ENCODE measurements at regions not wholly inside any gene's neighbourhood (a gene's known extent, or its start where the extent isn't known, plus 50 kb on each side); places are given as distances from the start of the nearest gene placed in this dataset.

DNA sequence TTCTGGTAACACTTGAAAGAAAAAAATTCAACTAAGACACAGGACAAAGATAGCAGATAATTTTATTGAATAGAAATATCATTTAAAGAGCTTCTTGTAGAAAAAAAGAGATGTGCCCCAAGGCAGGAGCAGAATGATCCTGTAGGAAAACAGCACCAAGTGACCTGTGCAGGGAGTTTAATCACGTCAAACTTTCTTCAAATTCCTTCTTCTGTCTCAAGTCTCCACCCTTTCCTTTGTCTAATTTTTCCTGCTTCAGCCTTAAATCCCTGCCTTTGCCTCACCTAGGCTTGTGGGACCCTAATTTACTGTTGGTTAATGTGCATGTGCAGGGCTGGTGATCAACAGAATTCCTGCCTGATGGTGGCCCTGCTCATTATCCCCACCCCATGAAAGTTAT is 481.4 kb downstream of the IPMK start (continued):
- TF ChIP-seq, protein P1, sequence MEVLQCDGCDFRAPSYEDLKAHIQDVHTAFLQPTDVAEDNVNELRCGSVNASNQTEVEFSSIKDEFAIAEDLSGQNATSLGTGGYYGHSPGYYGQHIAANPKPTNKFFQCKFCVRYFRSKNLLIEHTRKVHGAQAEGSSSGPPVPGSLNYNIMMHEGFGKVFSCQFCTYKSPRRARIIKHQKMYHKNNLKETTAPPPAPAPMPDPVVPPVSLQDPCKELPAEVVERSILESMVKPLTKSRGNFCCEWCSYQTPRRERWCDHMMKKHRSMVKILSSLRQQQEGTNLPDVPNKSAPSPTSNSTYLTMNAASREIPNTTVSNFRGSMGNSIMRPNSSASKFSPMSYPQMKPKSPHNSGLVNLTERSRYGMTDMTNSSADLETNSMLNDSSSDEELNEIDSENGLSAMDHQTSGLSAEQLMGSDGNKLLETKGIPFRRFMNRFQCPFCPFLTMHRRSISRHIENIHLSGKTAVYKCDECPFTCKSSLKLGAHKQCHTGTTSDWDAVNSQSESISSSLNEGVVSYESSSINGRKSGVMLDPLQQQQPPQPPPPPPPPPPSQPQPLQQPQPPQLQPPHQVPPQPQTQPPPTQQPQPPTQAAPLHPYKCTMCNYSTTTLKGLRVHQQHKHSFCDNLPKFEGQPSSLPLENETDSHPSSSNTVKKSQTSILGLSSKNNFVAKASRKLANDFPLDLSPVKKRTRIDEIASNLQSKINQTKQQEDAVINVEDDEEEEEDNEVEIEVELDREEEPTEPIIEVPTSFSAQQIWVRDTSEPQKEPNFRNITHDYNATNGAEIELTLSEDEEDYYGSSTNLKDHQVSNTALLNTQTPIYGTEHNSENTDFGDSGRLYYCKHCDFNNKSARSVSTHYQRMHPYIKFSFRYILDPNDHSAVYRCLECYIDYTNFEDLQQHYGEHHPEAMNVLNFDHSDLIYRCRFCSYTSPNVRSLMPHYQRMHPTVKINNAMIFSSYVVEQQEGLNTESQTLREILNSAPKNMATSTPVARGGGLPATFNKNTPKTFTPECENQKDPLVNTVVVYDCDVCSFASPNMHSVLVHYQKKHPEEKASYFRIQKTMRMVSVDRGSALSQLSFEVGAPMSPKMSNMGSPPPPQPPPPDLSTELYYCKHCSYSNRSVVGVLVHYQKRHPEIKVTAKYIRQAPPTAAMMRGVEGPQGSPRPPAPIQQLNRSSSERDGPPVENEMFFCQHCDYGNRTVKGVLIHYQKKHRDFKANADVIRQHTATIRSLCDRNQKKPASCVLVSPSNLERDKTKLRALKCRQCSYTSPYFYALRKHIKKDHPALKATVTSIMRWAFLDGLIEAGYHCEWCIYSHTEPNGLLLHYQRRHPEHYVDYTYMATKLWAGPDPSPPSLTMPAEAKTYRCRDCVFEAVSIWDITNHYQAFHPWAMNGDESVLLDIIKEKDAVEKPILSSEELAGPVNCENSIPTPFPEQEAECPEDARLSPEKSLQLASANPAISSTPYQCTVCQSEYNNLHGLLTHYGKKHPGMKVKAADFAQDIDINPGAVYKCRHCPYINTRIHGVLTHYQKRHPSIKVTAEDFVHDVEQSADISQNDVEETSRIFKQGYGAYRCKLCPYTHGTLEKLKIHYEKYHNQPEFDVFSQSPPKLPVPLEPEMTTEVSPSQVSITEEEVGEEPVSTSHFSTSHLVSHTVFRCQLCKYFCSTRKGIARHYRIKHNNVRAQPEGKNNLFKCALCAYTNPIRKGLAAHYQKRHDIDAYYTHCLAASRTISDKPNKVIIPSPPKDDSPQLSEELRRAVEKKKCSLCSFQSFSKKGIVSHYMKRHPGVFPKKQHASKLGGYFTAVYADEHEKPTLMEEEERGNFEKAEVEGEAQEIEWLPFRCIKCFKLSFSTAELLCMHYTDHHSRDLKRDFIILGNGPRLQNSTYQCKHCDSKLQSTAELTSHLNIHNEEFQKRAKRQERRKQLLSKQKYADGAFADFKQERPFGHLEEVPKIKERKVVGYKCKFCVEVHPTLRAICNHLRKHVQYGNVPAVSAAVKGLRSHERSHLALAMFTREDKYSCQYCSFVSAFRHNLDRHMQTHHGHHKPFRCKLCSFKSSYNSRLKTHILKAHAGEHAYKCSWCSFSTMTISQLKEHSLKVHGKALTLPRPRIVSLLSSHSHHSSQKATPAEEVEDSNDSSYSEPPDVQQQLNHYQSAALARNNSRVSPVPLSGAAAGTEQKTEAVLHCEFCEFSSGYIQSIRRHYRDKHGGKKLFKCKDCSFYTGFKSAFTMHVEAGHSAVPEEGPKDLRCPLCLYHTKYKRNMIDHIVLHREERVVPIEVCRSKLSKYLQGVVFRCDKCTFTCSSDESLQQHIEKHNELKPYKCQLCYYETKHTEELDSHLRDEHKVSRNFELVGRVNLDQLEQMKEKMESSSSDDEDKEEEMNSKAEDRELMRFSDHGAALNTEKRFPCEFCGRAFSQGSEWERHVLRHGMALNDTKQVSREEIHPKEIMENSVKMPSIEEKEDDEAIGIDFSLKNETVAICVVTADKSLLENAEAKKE (CRISPR knock-in tag; IDR thresholded peaks at IDR 0.05): no peak

DNA sequence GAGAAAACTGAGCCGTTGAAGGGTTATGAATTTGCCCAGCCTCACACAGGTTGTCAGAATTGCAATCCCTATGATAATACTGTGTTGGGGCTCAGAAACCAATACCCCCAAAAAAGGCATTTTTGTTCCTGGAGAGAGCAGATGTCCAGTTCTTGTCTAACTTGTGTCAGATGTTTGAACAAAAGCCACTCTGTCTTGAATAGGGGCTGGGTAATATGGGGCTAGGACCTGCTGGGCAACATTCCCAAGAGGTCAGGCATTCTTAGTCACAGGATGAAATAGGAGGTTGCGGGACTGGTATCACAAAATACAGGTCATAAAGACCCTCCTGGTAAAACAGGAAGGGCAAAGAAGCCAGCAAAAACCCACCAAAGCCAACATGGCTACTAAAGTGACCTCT is 482.1 kb downstream of the IPMK start:
- ATAC-seq: no peak
- no peaks in the 10 kb centered on the region for H4K20me1 ChIP-seq (replicated peaks; ENCODE audit: insufficient read depth)
- peak overlapping the region; percentile 74 for H3K27ac ChIP-seq (ENCODE audit: low read depth)
- Mint-ChIP-seq H3K27me3 (ENCODE audit: insufficient read depth, low read depth, poor library complexity) (peaks cover 2% of the 10 kb centered on the region), H3K4me1 (peaks cover 24% of the 10 kb centered on the region), H3K9me3 (peaks cover 41% of the 10 kb centered on the region), H3K4me3 (no peak overlapping the region), H3K36me3 (ENCODE audit: low read depth) (peaks cover 47% of the 10 kb centered on the region), H3K27ac (no peak overlapping the region)
- no peaks in the 10 kb centered on the region for H3K27me3 ChIP-seq (ENCODE audit: insufficient read depth)
- H3K36me3 ChIP-seq (ENCODE audit: insufficient read depth): no peaks in the 10 kb centered on the region
- H3K79me2 ChIP-seq (replicated peaks; ENCODE audit: insufficient read depth): no peaks in the 10 kb centered on the region
- TF ChIP-seq, protein P2, sequence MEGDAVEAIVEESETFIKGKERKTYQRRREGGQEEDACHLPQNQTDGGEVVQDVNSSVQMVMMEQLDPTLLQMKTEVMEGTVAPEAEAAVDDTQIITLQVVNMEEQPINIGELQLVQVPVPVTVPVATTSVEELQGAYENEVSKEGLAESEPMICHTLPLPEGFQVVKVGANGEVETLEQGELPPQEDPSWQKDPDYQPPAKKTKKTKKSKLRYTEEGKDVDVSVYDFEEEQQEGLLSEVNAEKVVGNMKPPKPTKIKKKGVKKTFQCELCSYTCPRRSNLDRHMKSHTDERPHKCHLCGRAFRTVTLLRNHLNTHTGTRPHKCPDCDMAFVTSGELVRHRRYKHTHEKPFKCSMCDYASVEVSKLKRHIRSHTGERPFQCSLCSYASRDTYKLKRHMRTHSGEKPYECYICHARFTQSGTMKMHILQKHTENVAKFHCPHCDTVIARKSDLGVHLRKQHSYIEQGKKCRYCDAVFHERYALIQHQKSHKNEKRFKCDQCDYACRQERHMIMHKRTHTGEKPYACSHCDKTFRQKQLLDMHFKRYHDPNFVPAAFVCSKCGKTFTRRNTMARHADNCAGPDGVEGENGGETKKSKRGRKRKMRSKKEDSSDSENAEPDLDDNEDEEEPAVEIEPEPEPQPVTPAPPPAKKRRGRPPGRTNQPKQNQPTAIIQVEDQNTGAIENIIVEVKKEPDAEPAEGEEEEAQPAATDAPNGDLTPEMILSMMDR (conservative IDR thresholded peaks at IDR 0.05; ENCODE audit: low read depth in 2 of 2): no peak
- no peak overlapping the region for H3K4me3 ChIP-seq
- DNase-seq (ENCODE audit: low spot score): no peak
- 0 out of 2 replicates have a peak overlapping the region, but pooled peaks have one; percentile 24 for H3K4me2 ChIP-seq
- H3K9me2 ChIP-seq (ENCODE audit: insufficient read depth): peaks cover 41% of the 10 kb centered on the region
- no peaks in the 10 kb centered on the region for H3F3A ChIP-seq (replicated peaks; ENCODE audit: low read depth)
- H2AFZ ChIP-seq: no peak overlapping the region
- H3K4me1 ChIP-seq (ENCODE audit: insufficient read depth): peaks cover 26% of the 10 kb centered on the region
